Hepatocyte (in vitro differentiated cells): ENCODE measurements at regions not wholly inside any gene's neighbourhood (a gene's known extent, or its start where the extent isn't known, plus 50 kb on each side); places are given as distances from the start of the nearest gene placed in this dataset.

Source experiments
- CTCF ChIP-seq: fragments of 200-600 bp; sonication (generic); IDR thresholded peaks from 2 replicates; pipeline ENCODE4 v1.5.1; 2016; ENCODE audit warnings: antibody characterized with exemption, mild to moderate bottlenecking; ENCODE audit not compliant: poor library complexity
- EZH2 ChIP-seq: fragments of 200-600 bp; sonication (generic); IDR thresholded peaks from 2 replicates; pipeline ENCODE4 v1.6.1; 2016; ENCODE audit warnings: antibody characterized with exemption, mild to moderate bottlenecking, borderline replicate concordance

DNA sequence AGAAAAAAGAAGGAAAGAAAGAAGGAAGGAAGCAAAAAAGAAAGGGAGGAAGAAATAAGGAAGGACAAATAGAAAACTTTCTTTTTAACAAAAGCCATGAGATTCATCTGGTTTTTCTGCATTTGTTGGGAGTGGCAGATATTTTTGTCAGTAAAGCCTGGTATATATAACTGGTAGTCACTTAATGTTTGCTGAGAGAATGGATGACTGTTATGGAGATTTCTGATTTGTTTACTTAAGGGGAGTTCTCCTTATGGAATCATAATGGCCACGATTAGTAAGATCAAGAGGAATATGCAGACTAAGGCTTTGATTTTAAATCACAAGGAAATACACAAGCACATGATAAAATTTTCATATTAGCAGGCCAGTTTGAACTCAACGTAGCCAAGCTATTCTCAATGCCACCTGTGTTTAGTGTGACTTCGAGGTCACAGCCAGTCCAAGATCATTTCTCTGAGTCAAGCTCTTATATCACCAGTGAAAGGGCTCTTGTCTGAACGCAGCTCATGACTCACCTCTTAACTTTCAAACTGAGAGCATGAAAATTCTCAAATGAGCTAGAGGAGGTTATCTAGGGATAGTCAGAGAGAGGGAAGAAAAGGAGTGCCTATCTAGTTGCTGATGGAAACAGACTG lies 445.1 kb upstream of the ZMIZ1 start:
- TF ChIP-seq EZH2, result no peak
- TF ChIP-seq CTCF, result no peak
